Neural cell (in vitro differentiated cells): ENCODE measurements at regions not wholly inside any gene's neighbourhood (a gene's known extent, or its start where the extent isn't known, plus 50 kb on each side); places are given as distances from the start of the nearest gene placed in this dataset.

Source experiments
- H2AFZ ChIP-seq: fragments of 200-600, 300-800 bp; sonication (generic), shearing (Covaris generic); 2 replicates; pipeline ENCODE4 v1.6.0; 2014; ENCODE audit warnings: low read depth, mild to moderate bottlenecking, antibody characterized with exemption, low read length, moderate library complexity
- H3F3A ChIP-seq: fragments of 200-600 bp; shearing (Covaris generic); 2 replicates; pipeline ENCODE4 v1.6.1; 2016; ENCODE audit warnings: mild to moderate bottlenecking, moderate library complexity, mixed read lengths, antibody characterized with exemption, low read length; ENCODE audit not compliant: insufficient read depth, poor library complexity, severe bottlenecking
- H3K27ac ChIP-seq: fragments of 200-600, 300-800 bp; sonication (generic), shearing (Covaris generic); 2 replicates; pipeline ENCODE4 v1.5.1; 2014; ENCODE audit warnings: mild to moderate bottlenecking, low read length, moderate library complexity
- H3K27me3 ChIP-seq: fragments of 300-800, 200-600 bp; sonication (generic), shearing (Covaris generic); 2 replicates; pipeline ENCODE4 v1.6.0; 2014; ENCODE audit warnings: mild to moderate bottlenecking, low read depth, low read length, moderate library complexity; ENCODE audit not compliant: insufficient read depth
- H3K36me3 ChIP-seq: fragments of 300-800, 200-600 bp; sonication (generic), shearing (Covaris generic); 2 replicates; pipeline ENCODE4 v1.5.1; 2014; ENCODE audit warnings: mild to moderate bottlenecking, antibody characterized with exemption, low read length, moderate library complexity; ENCODE audit not compliant: insufficient read depth
- H3K4me2 ChIP-seq: fragments of 300-800, 200-600 bp; sonication (generic), shearing (Covaris generic); 2 replicates; pipeline ENCODE4 v1.6.0; 2014; ENCODE audit warnings: mild to moderate bottlenecking, low read length
- H3K4me3 ChIP-seq: fragments of 300-800, 200-600 bp; sonication (generic), shearing (Covaris generic); 2 replicates; pipeline ENCODE4 v1.5.1; 2014; ENCODE audit warnings: mild to moderate bottlenecking, low read length, moderate library complexity
- H3K79me2 ChIP-seq: fragments of 200-600 bp; shearing (Covaris generic); replicated peaks from 2 replicates; pipeline ENCODE4 v1.6.0; 2014; ENCODE audit warnings: mild to moderate bottlenecking, low read length, moderate library complexity; ENCODE audit not compliant: insufficient read depth
- H3K9ac ChIP-seq: fragments of 300-800, 200-600 bp; sonication (generic), shearing (Covaris generic); 2 replicates; pipeline ENCODE4 v1.6.1; 2016; ENCODE audit warnings: mild to moderate bottlenecking, low read length, mixed read lengths
- H3K9me2 ChIP-seq: fragments of 200-600 bp; shearing (Covaris generic); 2 replicates; pipeline ENCODE4 v1.6.1; 2016; ENCODE audit warnings: mild to moderate bottlenecking, low read length, mixed read lengths; ENCODE audit not compliant: insufficient read depth
- H3K9me3 ChIP-seq: fragments of 200-600, 300-800 bp; sonication (generic), shearing (Covaris generic); 2 replicates; pipeline ENCODE4 v1.6.1; 2016; ENCODE audit warnings: mild to moderate bottlenecking, mixed run types, low read length, moderate library complexity, mixed read lengths
- H4K20me1 ChIP-seq: fragments of 200-600 bp; shearing (Covaris generic); 2 replicates; pipeline ENCODE4 v1.6.1; 2016; ENCODE audit warnings: mild to moderate bottlenecking, mixed run types; ENCODE audit not compliant: insufficient read depth
- EP300 ChIP-seq: fragments of 450-650 bp; conservative IDR thresholded peaks from 2 replicates; pipeline ENCODE4 v1.6.1; 2014; ENCODE audit warnings: antibody characterized with exemption, mild to moderate bottlenecking, moderate library complexity; ENCODE audit not compliant: poor library complexity, severe bottlenecking
- EZH2 ChIP-seq: fragments of 200-600, 300-800 bp; shearing (Covaris generic), sonication (generic); IDR thresholded peaks from 2 replicates; pipeline ENCODE4 v1.6.1; 2014; ENCODE audit warnings: antibody characterized with exemption, low read length, borderline replicate concordance, mild to moderate bottlenecking; ENCODE audit not compliant: insufficient read depth, poor library complexity, severe bottlenecking
- MXI1 ChIP-seq: fragments of 450-650 bp; conservative IDR thresholded peaks from 2 replicates; pipeline ENCODE4 v1.6.1; 2014; ENCODE audit warnings: antibody characterized with exemption, mild to moderate bottlenecking; ENCODE audit not compliant: poor library complexity, severe bottlenecking
- POLR2AphosphoS5 ChIP-seq: IDR thresholded peaks from 2 replicates; pipeline ENCODE4 v1.6.1; 2012
- RAD21 ChIP-seq: fragments of 450-650 bp; conservative IDR thresholded peaks from 2 replicates; pipeline ENCODE4 v1.6.1; 2014; ENCODE audit warnings: antibody characterized with exemption, mild to moderate bottlenecking, moderate library complexity
- SMC3 ChIP-seq: fragments of 450-650 bp; conservative IDR thresholded peaks from 2 replicates; pipeline ENCODE4 v1.6.1; 2014; ENCODE audit warnings: antibody characterized with exemption, mild to moderate bottlenecking, moderate library complexity; ENCODE audit not compliant: poor library complexity
- TAF1 ChIP-seq: IDR thresholded peaks from 2 replicates; pipeline ENCODE4 v1.6.1; 2012; ENCODE audit warnings: low read depth
- TF ChIP-seq, protein P1 (sequence below): fragments of 450-650 bp; IDR thresholded peaks from 2 replicates; pipeline ENCODE4 v1.5.1; 2014; ENCODE audit warnings: antibody characterized with exemption, mild to moderate bottlenecking, moderate library complexity; ENCODE audit not compliant: poor library complexity, severe bottlenecking
- TF ChIP-seq, protein P2 (sequence below): IDR thresholded peaks from 2 replicates; pipeline ENCODE4 v1.6.1; 2012; ENCODE audit warnings: borderline replicate concordance

DNA sequence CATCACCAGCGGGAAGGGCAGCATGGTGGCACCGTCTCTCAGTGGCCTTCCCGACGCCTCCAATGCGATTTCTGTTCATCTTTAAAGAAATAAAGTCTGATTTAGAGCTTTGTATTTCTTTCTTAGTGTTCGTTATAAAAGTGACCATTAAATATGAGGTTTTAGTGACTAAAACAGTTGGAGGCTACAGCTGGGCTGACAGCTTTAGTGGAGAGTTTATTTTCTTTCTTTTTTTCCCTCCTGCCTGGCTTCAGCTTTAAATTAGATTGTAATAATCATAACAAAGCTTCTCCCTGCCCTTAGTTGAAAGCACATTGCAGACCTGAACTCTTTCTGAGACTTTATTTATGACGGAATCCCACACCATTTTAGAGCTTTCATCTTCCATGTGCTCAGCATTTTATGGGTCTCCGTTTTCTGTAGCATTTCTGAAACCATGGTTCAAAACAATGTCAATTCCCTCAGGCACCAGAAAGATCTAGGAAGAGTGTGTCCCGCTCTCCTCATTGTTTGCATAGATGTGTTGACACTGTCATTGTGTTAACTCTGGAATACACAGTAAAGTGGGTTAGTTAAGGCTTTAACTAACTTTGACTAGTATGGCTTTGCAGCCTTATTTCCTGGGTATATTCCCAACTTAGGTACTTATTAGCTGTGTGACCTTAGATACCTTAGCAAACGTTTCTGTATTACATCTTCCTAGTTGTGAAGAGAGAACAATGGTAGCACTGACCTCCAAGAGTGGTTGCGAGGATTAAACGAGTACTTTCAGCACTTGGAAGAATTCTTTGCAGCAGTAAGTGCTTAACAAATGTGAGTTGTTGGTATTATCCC is 97.4 kb upstream of the PGRMC2 start:
- H3F3A ChIP-seq, result no peaks in the 10 kb centered on the region
- H3K27ac ChIP-seq, result no peak overlapping the region
- no peak overlapping the region for H3K9ac ChIP-seq
- H3K36me3 ChIP-seq, result no peaks in the 10 kb centered on the region
- H2AFZ ChIP-seq, result no peak overlapping the region
- H3K9me3 ChIP-seq, result no peaks in the 10 kb centered on the region
- no peak overlapping the region for H3K4me3 ChIP-seq
- H4K20me1 ChIP-seq, result no peaks in the 10 kb centered on the region
- H3K79me2 ChIP-seq, result no peaks in the 10 kb centered on the region
- no peak overlapping the region for H3K4me2 ChIP-seq
- TF ChIP-seq EZH2 (no peak), SMC3 (no peak), RAD21 (no peak), POLR2AphosphoS5 (no peak), EP300 (no peak), TAF1 (no peak), MXI1 (no peak)
- TF ChIP-seq, protein P1, sequence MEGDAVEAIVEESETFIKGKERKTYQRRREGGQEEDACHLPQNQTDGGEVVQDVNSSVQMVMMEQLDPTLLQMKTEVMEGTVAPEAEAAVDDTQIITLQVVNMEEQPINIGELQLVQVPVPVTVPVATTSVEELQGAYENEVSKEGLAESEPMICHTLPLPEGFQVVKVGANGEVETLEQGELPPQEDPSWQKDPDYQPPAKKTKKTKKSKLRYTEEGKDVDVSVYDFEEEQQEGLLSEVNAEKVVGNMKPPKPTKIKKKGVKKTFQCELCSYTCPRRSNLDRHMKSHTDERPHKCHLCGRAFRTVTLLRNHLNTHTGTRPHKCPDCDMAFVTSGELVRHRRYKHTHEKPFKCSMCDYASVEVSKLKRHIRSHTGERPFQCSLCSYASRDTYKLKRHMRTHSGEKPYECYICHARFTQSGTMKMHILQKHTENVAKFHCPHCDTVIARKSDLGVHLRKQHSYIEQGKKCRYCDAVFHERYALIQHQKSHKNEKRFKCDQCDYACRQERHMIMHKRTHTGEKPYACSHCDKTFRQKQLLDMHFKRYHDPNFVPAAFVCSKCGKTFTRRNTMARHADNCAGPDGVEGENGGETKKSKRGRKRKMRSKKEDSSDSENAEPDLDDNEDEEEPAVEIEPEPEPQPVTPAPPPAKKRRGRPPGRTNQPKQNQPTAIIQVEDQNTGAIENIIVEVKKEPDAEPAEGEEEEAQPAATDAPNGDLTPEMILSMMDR, result no peak
- TF ChIP-seq, protein P2, sequence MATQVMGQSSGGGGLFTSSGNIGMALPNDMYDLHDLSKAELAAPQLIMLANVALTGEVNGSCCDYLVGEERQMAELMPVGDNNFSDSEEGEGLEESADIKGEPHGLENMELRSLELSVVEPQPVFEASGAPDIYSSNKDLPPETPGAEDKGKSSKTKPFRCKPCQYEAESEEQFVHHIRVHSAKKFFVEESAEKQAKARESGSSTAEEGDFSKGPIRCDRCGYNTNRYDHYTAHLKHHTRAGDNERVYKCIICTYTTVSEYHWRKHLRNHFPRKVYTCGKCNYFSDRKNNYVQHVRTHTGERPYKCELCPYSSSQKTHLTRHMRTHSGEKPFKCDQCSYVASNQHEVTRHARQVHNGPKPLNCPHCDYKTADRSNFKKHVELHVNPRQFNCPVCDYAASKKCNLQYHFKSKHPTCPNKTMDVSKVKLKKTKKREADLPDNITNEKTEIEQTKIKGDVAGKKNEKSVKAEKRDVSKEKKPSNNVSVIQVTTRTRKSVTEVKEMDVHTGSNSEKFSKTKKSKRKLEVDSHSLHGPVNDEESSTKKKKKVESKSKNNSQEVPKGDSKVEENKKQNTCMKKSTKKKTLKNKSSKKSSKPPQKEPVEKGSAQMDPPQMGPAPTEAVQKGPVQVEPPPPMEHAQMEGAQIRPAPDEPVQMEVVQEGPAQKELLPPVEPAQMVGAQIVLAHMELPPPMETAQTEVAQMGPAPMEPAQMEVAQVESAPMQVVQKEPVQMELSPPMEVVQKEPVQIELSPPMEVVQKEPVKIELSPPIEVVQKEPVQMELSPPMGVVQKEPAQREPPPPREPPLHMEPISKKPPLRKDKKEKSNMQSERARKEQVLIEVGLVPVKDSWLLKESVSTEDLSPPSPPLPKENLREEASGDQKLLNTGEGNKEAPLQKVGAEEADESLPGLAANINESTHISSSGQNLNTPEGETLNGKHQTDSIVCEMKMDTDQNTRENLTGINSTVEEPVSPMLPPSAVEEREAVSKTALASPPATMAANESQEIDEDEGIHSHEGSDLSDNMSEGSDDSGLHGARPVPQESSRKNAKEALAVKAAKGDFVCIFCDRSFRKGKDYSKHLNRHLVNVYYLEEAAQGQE, result no peak
- no peaks in the 10 kb centered on the region for H3K27me3 ChIP-seq
- no peaks in the 10 kb centered on the region for H3K9me2 ChIP-seq

DNA sequence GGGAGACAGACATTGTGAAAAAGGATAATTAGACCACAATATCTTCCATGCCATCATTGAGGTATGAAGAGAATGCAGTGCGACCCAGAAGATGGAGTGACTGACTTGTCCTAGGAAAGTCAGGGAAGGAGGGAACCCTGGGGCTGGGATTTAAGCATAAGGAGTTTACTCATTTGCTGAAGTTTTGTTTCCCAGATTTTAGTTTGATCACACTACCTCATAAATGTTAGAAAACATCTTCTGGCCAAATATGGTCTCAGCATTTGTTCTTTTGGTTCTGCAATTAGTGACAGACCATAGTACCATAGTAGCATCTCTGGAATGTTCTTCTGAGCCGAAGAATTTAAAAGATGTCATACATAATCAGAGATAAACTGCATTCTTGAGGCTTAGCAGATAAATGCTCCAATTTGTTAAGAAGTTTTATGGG is 96.5 kb upstream of the PGRMC2 start:
- H3K4me2 ChIP-seq, result no peak overlapping the region
- H3K36me3 ChIP-seq, result no peaks in the 10 kb centered on the region
- H3K9me2 ChIP-seq, result no peaks in the 10 kb centered on the region
- no peaks in the 10 kb centered on the region for H3K9me3 ChIP-seq
- no peaks in the 10 kb centered on the region for H3K79me2 ChIP-seq
- no peak for TF ChIP-seq TAF1
- no peaks in the 10 kb centered on the region for H3K27me3 ChIP-seq
- H3K9ac ChIP-seq, result no peak overlapping the region
- H3F3A ChIP-seq, result no peaks in the 10 kb centered on the region
- no peak overlapping the region for H3K4me3 ChIP-seq
- H2AFZ ChIP-seq, result no peak overlapping the region
- no peak overlapping the region for H3K27ac ChIP-seq
- H4K20me1 ChIP-seq, result no peaks in the 10 kb centered on the region
